ENCODE measurements at regions not wholly inside any gene's neighbourhood (a gene's known extent, or its start where the extent isn't known, plus 50 kb on each side); places are given as distances from the start of the nearest gene placed in this dataset.

DNA sequence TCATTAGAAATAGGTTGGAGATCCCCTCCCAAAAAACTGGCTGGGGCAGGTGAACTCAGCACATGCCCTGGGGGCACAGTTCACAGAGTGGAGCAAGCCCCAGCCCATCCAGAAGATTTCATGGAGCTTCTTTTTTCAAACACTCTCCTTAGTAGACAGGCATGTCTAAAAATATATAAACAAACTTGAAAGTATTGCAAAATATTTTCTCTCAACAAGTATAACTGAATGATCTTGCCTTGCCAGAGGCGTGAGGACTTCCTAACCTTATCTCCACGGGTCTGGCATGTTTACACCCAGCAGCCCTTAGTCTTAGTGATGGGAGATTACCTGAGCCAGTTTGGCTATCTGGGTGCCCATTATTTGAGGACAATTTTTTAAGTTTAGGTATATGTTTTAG lies 107.1 kb downstream of the QRSL1 start:
- TF ChIP-seq, protein P1, sequence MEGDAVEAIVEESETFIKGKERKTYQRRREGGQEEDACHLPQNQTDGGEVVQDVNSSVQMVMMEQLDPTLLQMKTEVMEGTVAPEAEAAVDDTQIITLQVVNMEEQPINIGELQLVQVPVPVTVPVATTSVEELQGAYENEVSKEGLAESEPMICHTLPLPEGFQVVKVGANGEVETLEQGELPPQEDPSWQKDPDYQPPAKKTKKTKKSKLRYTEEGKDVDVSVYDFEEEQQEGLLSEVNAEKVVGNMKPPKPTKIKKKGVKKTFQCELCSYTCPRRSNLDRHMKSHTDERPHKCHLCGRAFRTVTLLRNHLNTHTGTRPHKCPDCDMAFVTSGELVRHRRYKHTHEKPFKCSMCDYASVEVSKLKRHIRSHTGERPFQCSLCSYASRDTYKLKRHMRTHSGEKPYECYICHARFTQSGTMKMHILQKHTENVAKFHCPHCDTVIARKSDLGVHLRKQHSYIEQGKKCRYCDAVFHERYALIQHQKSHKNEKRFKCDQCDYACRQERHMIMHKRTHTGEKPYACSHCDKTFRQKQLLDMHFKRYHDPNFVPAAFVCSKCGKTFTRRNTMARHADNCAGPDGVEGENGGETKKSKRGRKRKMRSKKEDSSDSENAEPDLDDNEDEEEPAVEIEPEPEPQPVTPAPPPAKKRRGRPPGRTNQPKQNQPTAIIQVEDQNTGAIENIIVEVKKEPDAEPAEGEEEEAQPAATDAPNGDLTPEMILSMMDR (IDR thresholded peaks at IDR 0.05), result no peak
- TF ChIP-seq POLR2A (IDR thresholded peaks at IDR 0.05), result no peak
- TF ChIP-seq POLR2AphosphoS5 (IDR thresholded peaks at IDR 0.05; ENCODE audit: insufficient read depth in 1 of 2, low read depth in 1 of 2), result no peak
- intact Hi-C loops (cut with DNase I), result no loop called here
- Histone ChIP-seq H3K4me3 (no peak overlapping the region), H3K4me1 (peaks cover 6% of the 10 kb centered on the region), H3K27ac (no peak overlapping the region), H3K36me3 (no peaks in the 10 kb centered on the region), H3K9me3 (no peaks in the 10 kb centered on the region), H3K27me3 (no peaks in the 10 kb centered on the region)
- no peak for DNase-seq (ENCODE audit: extremely low spot score in 2 of 2)

DNA sequence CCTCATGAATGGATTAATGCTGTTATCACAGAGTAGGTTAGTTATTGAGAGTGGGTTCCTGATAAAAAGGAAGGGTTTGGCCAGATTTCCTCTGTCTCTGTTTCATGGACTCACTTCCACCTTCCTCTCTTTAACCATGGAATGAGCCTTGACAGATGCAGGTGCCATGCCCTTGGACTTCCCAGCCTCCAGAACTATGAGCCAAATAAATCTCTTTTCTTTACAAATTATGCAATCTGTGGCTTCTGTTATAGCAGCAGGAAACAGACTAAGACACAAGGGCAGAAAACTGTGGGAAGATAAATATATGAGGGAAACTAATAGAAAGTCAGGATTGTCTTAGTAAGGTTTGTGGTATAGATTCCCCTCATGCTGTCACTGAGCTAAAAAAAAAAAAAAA lies 106.5 kb downstream of the QRSL1 start:
- Histone ChIP-seq H3K36me3 (no peaks in the 10 kb centered on the region), H3K4me3 (no peak overlapping the region), H3K9me3 (no peaks in the 10 kb centered on the region), H3K27ac (no peak overlapping the region), H3K4me1 (peaks cover 6% of the 10 kb centered on the region), H3K27me3 (no peaks in the 10 kb centered on the region)
- intact Hi-C loops (cut with DNase I), result no loop called here
- TF ChIP-seq POLR2AphosphoS5 (IDR thresholded peaks at IDR 0.05; ENCODE audit: insufficient read depth in 1 of 2, low read depth in 1 of 2) (no peak), POLR2A (IDR thresholded peaks at IDR 0.05) (no peak)
- TF ChIP-seq, protein P1 (IDR thresholded peaks at IDR 0.05), result no peak
- no peak for DNase-seq (ENCODE audit: extremely low spot score in 2 of 2)

DNA sequence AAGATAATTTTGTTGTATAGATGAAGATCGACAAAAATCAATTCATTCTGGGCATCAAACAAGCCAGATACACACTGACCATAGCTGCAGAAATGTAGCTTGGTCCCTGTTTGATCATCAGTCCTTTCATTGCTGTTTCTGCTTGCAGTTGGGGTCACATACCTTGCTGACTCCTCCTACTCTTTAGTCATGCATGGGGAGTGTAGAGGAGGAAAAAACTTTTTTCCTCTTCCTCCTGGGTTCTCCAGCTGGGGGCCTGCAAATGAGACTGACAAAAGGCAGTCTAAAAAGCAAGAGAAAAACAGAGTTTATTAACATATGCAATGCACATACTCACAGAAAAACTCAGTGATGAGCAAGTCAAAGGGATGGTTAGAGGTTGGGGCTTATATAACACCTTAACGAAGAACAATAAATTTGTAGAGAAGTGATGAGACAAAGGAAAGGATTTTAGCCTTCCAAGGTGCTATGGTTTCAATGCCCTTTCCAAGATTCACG lies 105.8 kb downstream of the QRSL1 start:
- Histone ChIP-seq H3K27ac (no peak overlapping the region), H3K27me3 (no peaks in the 10 kb centered on the region), H3K4me3 (no peak overlapping the region), H3K9me3 (no peaks in the 10 kb centered on the region), H3K36me3 (no peaks in the 10 kb centered on the region), H3K4me1 (peaks cover 6% of the 10 kb centered on the region)
- no peak for DNase-seq (ENCODE audit: extremely low spot score in 2 of 2)
- intact Hi-C loops (cut with DNase I), result no loop called here
- TF ChIP-seq, protein P1 (IDR thresholded peaks at IDR 0.05), result no peak
- no peak for TF ChIP-seq POLR2A (IDR thresholded peaks at IDR 0.05)
- no peak for TF ChIP-seq POLR2AphosphoS5 (IDR thresholded peaks at IDR 0.05; ENCODE audit: insufficient read depth in 1 of 2, low read depth in 1 of 2)

DNA sequence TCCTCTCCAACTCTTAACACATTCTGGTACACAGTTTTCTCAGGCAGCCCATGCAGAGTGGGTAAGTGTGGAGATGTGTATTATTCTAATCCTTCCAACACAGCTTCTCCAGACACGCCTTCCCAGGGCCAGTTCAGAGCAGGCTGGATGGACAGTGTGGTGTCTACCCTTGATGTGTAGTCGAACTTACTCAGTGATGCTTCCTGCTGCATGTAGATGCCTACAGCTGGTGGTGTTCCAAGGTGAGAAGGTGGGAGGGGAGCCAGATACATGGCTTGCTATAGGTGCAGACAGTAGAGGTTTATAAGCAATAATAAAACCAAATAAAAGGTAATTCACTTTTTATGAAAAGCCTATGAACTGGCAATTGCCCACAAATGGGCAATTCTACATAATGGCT lies 104.0 kb downstream of the QRSL1 start:
- DNase-seq (ENCODE audit: extremely low spot score in 2 of 2), result no peak
- intact Hi-C loops (cut with DNase I), result no loop called here
- H3K27ac ChIP-seq, result no peak overlapping the region
- no peaks in the 10 kb centered on the region for H3K9me3 ChIP-seq
- no peaks in the 10 kb centered on the region for H3K27me3 ChIP-seq
- H3K4me1 ChIP-seq, result peaks cover 6% of the 10 kb centered on the region
- H3K36me3 ChIP-seq, result no peaks in the 10 kb centered on the region
- no peak for TF ChIP-seq POLR2A (IDR thresholded peaks at IDR 0.05)
- TF ChIP-seq POLR2AphosphoS5 (IDR thresholded peaks at IDR 0.05; ENCODE audit: insufficient read depth in 1 of 2, low read depth in 1 of 2), result no peak
- TF ChIP-seq, protein P1 (IDR thresholded peaks at IDR 0.05), result no peak
- no peak overlapping the region for H3K4me3 ChIP-seq

DNA sequence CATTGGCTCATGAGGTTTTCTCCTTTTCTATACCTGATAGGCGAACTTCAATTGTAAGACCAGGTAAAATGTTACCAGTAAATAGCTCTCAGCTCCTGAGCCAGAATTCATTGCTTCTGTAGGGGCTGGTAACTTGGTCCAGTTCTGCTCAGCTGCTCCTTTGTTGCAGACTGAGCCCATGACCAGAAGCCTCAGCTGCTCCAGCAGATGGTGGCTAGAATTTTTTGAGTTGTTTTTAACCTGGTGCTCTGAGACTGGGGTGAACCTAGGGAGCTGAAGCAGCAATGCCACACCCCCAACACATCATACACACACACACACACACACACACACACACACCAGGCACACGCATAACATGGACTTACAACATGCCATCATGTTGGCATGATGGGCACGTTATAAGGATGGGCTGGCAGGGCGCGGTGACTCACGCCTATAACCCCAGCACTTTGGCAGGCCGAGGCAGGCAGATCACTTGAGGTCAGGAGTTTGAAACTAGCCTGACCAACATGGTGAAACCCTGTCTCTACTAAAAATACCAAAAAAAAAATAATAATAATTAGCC lies 103.1 kb downstream of the QRSL1 start:
- Histone ChIP-seq H3K27me3 (no peaks in the 10 kb centered on the region), H3K4me3 (no peak overlapping the region), H3K27ac (no peak overlapping the region), H3K4me1 (peaks cover 6% of the 10 kb centered on the region), H3K36me3 (no peaks in the 10 kb centered on the region), H3K9me3 (no peaks in the 10 kb centered on the region)
- intact Hi-C loops (cut with DNase I), result no loop called here
- TF ChIP-seq POLR2AphosphoS5 (IDR thresholded peaks at IDR 0.05; ENCODE audit: insufficient read depth in 1 of 2, low read depth in 1 of 2) (no peak), POLR2A (IDR thresholded peaks at IDR 0.05) (no peak)
- TF ChIP-seq, protein P1 (IDR thresholded peaks at IDR 0.05), result no peak
- no peak for DNase-seq (ENCODE audit: extremely low spot score in 2 of 2)
